GM12865 (cell line): ENCODE measurements at regions not wholly inside any gene's neighbourhood (a gene's known extent, or its start where the extent isn't known, plus 50 kb on each side); places are given as distances from the start of the nearest gene placed in this dataset.

Source experiments
- DNase-seq: peaks from one replicate; pipeline ENCODE4 v3.0.0; 2010; ENCODE audit warnings: low read depth
- H3K4me3 ChIP-seq: 2 replicates; pipeline ENCODE4 v1.5.1; 2011; ENCODE audit warnings: mild to moderate bottlenecking, low read depth, low read length, control low read depth
- CTCF ChIP-seq: IDR thresholded peaks from 2 replicates; pipeline ENCODE4 v1.5.1; 2011; ENCODE audit warnings: low read length, control low read depth, low read depth, inconsistent platforms; ENCODE audit not compliant: insufficient read depth; ENCODE audit errors: missing control alignments

GRCh38 chr11:111059726-111060125 lies 185.8 kb upstream of the POU2AF2 start:
- no peak for DNase-seq
- H3K4me3 ChIP-seq: no peak overlapping the region
- no peak for TF ChIP-seq CTCF

GRCh38 chr11:111049131-111049530 lies 196.4 kb upstream of the POU2AF2 start:
- TF ChIP-seq CTCF: no peak
- no peak overlapping the region for H3K4me3 ChIP-seq
- no peak for DNase-seq

GRCh38 chr11:111047374-111047773 lies 198.2 kb upstream of the POU2AF2 start:
- no peak overlapping the region for H3K4me3 ChIP-seq
- no peak for TF ChIP-seq CTCF
- no peak for DNase-seq

GRCh38 chr11:111046291-111046690 lies 199.2 kb upstream of the POU2AF2 start:
- H3K4me3 ChIP-seq: no peak overlapping the region
- no peak for TF ChIP-seq CTCF
- DNase-seq: no peak

GRCh38 chr11:111045874-111046273 lies 199.7 kb upstream of the POU2AF2 start:
- no peak for TF ChIP-seq CTCF
- no peak overlapping the region for H3K4me3 ChIP-seq
- DNase-seq: no peak

- no peak overlapping the region for H3K4me3 ChIP-seq
- DNase-seq: no peak
- no peak for TF ChIP-seq CTCF
These were observed 200.1 kb upstream of the POU2AF2 start for GRCh38 chr11:111045407-111045803.

GRCh38 chr11:111044751-111045406 lies 200.6 kb upstream of the POU2AF2 start:
- no peak for TF ChIP-seq CTCF
- no peak for DNase-seq
- H3K4me3 ChIP-seq: no peak overlapping the region
